Activated CD4-positive, alpha-beta T cell treated with anti-CD3 and anti-CD28 coated beads, Interleukin-2, Interleukin-6, amounts not matched to agents 100 ng/mL and 50 ng/mL, durations not matched to agents 16 hours and 8 hours (primary cell): ENCODE measurements at regions not wholly inside any gene's neighbourhood (a gene's known extent, or its start where the extent isn't known, plus 50 kb on each side); places are given as distances from the start of the nearest gene placed in this dataset.
"Not testable (repeated sequence)": the region's sequence is repeated elsewhere in the genome, so short reads cannot be mapped to it uniquely, and the experiment has no call there.

Experiments
- DNase-seq: peaks from one replicate; pipeline ENCODE4 v3.0.0-alpha.2; 2020

GRCh38 chr21:38115870-38116269 lies 140.9 kb upstream of the KCNJ15 start:
- no peak for DNase-seq

DNA sequence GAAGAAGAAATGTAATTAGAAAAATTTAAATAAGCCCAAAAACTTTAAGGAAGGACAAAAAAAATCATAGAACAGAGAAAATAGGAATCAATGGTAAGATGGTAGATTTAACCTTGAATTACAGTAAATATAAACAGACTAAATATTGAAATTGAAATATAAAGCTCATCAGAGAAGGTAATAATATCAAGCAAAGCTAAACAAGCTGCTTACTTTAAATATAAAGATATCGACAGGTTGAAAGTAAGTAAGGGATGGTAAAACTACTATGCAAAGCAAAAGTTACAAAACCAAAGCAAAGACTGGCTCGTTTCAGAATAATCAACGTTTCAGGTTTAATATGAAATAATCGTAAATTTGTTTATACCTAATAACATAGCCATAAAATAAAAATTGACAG lies 137.0 kb upstream of the KCNJ15 start:
- DNase-seq: no peak

- not testable (repeated sequence) for DNase-seq
These were observed 136.2 kb upstream of the KCNJ15 start for GRCh38 chr21:38120679-38120983.

DNA sequence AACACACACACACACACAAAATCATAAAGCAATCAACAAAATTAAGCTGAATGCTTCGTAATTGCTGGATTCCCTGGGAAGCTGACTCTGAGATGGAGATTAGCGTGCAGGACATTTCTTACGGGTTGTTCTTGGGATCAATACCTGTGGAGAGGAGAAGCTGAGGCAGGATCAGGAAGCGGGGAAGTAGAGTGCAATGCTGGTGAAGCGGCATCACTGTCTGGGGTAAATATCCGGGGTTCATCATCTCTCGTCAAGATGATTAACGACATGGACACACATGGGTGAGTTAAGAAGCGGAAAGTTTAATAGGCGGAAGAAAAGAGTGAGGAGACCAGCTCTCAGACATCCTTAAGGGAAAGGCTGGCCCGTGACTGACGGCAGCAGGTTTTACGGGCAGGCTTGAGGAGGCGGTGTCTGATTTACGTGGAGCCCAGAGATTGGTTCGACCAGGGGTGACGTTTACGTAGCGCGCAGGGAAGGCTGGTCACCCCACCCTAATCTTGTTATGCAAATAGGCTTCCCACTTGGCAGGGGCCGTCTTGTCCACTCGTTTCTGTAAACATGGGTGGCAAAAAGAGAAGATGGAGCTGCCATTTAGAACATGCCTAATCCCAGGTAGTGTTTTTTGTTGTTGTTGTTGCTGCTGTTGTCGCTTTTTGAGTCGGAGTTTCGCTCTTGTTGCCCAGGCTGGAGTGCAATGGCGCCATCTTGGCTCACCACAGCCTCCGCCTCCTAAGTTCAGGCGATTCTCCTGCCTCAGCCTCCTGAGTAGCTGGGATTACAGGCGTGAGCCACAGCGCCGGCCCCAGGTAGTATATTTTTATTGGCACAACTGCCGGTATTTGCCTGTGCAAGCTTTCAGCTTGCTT lies 135.6 kb upstream of the KCNJ15 start:
- DNase-seq: no peak

- DNase-seq: no peak
These were observed 134.7 kb upstream of the KCNJ15 start for GRCh38 chr21:38121888-38122720.

GRCh38 chr21:38123626-38124025 lies 133.2 kb upstream of the KCNJ15 start:
- DNase-seq: no peak

GRCh38 chr21:38126666-38127303 lies 130.0 kb upstream of the KCNJ15 start:
- peak; percentile 65 for DNase-seq

GRCh38 chr21:38129711-38130110 lies 127.1 kb upstream of the KCNJ15 start:
- no peak for DNase-seq

GRCh38 chr21:38133240-38133639 lies 123.6 kb upstream of the KCNJ15 start:
- DNase-seq: no peak

- no peak for DNase-seq
These were observed 122.5 kb upstream of the KCNJ15 start for GRCh38 chr21:38134084-38134873.

GRCh38 chr21:38136201-38136600 lies 120.6 kb upstream of the KCNJ15 start:
- no peak for DNase-seq

- DNase-seq: no peak
These were observed 117.2 kb upstream of the KCNJ15 start for GRCh38 chr21:38139380-38140168.

- DNase-seq: no peak
These were observed 116.4 kb upstream of the KCNJ15 start for GRCh38 chr21:38140207-38140903.

GRCh38 chr21:38142224-38142623 lies 114.6 kb upstream of the KCNJ15 start:
- no peak for DNase-seq

GRCh38 chr21:38144193-38144592 lies 112.6 kb upstream of the KCNJ15 start:
- DNase-seq: no peak

GRCh38 chr21:38145104-38145503 lies 111.7 kb upstream of the KCNJ15 start:
- DNase-seq: no peak

GRCh38 chr21:38147391-38147790 lies 109.4 kb upstream of the KCNJ15 start:
- DNase-seq: no peak

DNA sequence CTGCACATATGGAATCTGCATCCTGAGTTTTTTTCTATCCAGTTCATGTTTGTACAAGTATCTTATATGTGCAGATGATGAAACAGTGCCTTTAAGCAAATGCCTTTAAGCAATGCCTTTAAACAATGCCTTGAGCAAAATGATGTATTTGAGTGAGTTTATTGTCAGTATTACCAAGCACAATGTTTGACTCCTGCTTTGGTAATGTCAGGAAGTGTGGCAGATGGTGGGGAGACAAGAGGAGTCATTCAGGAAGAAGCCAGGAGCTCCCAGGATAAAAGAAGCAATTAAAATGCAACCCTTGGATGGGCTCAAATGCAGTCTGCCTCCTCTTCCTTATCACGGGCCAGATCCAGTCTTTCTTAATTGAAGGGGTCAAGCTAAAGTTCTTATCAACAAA lies 108.7 kb upstream of the KCNJ15 start:
- DNase-seq: no peak

DNA sequence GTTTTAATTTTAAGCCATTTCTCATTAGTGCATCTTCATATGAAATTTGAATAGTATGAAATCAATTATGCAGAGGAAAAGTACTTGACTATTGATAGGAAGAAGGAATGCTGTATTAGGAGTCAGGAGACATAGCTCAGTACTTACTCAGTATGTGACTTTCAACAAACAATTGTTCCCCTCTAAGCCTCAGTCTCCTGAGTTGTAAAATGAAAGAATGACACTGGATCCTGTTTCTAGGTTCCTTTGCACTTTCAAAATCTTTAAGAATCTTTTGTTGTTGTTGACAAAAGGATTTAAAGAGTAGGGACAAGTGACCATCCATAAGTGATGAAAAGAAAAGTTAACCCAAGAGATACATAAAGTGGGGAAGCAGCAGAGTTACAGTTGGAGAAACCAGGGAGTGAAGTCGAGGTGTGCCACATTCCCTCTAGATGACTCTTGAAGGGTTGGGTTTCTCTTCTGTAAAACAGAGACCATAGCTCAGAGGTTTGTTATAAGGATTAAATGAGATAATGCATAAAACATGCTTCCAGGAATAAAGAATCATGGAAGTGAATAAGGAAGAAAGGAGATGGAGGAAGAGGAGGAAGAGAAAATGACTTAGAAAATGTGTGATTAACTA lies 105.7 kb upstream of the KCNJ15 start:
- no peak for DNase-seq

DNA sequence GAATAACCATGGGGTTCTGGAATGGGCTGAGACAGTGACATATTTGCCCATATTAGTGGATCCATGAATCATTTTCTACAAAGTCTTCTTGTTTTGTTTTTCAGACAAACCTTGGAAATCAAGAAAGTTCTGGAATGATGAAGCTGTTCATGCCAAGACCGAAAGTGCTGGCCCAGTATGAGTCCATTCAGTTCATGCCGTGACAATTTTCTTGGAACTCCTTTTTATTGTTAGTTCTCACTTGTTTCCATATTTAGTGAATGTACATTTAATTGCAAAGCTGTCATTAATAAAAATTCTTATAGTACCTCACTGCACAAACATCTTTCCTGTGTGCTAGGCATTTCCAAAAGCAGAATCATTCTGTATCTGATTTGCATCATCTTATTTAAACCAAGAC lies 100.6 kb upstream of the KCNJ15 start:
- DNase-seq: no peak

DNA sequence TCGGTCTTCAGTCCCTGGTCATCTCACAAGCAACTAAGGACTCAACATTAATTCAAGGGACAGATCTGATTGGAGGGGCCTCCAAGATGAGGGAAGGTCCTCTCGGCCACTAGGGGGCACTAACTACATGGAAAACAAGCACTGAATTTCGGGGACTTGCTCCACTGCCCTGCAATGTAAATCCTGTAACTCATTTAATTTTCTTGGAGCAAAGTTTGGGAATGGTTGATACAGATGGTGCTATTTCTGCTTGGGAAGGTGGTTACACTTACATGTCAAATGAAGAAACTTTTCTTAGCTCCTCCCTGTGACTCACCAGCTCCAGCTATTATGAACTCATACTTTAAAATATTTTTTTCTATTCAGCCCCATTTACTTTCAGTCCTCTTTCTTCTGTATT lies 97.4 kb upstream of the KCNJ15 start:
- peak; percentile 72 for DNase-seq
